Hematopoietic multipotent progenitor cell treated with erythropoietin and hydrocortisone succinate and interleukin-3 and kit ligand, for 17 days (in vitro differentiated cells): ENCODE measurements at regions not wholly inside any gene's neighbourhood (a gene's known extent, or its start where the extent isn't known, plus 50 kb on each side); places are given as distances from the start of the nearest gene placed in this dataset.

Source experiments
- DNase-seq: peaks from one replicate; pipeline ENCODE4 v3.0.0-alpha.2; 2015; ENCODE audit warnings: low spot score

DNA sequence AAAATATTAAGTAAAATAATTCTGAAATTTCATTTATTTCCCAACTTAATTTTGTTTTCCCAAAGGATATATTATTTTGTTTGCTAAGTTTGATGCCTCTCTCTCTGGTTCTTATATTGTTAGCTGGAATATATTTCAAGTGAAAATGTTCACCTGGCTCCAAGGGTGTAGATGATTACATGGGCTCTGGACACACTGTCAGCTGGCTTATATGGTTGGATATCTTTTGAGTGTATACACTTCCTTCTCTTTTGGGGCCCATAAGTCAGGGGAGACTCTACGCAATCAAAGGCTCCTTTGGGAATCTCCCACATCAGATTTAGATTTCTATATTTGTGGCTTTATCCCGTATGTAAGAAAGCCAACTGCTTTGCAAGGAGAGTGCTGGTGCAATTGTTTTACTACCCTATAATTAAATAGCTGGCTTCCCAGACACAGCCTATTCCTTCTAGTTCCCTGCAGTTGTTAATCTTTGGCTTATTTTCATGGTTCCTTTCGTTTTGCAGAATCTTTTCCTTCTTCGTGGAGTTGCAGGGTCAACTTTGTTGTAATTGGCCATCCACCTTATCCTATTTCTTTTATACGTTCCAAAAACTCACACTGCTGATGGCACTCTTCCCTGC is 225.7 kb downstream of the DPH6 start:
- no peak for DNase-seq

DNA sequence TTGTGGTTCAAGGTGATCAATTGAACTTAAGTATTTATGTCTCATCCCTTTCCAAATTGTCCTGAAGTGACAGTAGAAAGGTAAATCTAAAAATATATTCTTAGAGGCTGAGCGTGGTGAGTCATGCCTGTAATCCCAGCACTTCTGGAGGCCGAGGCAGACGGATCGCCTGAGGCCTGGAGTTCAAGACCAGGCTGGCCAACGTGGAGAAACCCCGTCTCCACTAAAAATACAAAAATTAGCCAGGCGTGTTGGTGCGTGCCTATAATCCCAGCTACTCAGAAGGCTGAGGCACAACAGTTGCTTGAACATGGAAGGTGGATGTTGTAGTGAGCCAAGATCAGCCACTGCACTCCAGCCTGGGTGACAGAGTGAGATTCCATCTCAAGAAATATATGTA is 226.6 kb downstream of the DPH6 start:
- no peak for DNase-seq

DNA sequence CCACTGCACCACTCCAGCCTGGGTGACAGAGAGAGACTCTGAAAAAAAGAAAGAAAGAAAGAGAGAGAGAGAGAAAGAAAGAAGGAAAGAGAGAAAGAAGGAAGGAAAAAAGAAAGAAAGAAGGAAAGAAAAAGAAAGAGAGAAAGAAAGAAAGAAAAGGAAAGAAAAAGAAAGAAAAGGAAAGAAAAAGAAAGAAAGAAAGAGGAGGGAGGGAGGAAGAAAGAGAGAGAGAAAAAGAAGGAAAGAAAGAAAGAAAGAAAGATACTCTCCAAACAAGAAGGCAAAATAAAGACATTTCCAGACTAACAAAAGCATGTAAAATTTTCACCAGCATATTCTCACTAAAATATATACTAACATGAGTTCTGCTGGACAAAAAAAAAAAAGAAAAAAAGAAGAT is 228.7 kb downstream of the DPH6 start:
- DNase-seq, result no peak

DNA sequence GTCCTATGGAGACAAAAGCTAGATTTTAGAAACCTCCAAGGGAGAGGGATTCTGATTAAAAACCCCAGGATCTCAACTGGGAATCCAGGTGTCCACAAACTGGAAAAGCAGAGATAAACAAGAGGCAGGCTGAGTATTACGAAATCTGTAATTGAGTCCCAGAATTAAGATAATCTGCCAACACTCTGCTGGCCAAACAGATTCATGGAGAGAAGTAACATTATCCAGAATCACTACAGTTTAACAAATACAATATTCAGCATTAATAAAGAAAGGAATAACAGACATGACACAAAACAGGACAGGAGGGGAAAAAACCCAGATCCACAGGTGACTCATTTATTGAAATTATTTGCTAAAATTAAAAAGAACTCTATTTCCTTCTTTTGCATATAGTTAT is 227.2 kb upstream of the NANOGP8 start:
- no peak for DNase-seq

DNA sequence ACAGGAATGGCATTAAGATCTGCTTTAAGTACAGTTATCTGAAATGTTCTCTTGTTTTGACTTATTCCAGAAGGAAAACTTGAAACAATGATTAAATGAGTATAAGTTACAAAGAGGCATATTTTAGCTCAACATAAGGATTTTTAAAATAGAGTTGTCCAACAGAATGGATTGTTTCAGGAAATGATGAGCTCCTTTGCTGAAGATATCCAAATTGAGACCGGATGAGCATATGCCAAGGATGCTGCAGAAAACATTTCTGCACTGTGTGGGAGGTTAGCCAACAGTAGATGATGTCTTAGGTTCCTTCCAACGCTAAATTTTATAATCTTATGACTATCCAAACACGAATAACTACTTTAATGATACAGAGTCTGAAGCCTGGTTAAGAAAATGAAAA is 226.5 kb upstream of the NANOGP8 start:
- no peak for DNase-seq

DNA sequence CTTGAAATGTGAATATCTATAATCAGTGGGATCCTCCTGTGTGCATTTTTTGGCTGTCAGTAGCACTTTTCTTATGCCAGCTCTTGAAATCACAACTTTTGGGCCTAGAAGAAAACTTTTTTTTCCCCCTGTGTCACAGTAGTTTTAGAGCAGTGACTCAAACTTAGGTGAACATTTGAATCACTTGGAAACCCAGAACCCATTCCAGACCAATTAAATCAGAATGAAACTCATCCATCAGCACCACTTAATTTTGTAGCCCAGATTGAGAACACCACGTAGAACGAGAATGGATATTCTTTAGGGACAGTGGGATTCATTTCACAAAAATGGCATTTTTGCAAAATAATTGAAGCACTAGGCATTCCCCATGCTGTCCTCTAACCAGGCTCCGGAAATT is 224.8 kb upstream of the NANOGP8 start:
- DNase-seq, result no peak

DNA sequence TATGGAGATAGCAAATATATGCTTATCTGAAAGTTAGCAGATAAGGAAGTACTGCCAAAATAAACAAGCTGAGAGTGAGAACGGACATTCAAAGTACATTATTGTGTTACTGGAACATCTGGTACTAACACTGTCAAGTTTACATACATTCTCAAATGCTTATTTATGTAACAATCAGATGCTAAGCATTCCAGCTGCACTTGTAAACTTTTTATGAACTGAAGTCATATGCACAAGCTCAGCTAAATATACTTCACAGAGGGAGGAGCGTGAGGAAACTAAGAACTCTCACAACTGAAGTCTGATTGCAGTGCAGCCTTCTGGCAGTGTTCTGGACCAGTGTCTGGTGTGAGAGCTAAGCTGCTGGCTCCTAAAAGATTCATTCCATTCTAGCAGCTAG is 223.7 kb upstream of the NANOGP8 start:
- DNase-seq, result no peak

- DNase-seq, result no peak
Measured at GRCh38 chr15:35307676-35308075, 222.6 kb upstream of the NANOGP8 start.

- no peak for DNase-seq
Measured at GRCh38 chr15:35307026-35307425, 221.9 kb upstream of the NANOGP8 start.

DNA sequence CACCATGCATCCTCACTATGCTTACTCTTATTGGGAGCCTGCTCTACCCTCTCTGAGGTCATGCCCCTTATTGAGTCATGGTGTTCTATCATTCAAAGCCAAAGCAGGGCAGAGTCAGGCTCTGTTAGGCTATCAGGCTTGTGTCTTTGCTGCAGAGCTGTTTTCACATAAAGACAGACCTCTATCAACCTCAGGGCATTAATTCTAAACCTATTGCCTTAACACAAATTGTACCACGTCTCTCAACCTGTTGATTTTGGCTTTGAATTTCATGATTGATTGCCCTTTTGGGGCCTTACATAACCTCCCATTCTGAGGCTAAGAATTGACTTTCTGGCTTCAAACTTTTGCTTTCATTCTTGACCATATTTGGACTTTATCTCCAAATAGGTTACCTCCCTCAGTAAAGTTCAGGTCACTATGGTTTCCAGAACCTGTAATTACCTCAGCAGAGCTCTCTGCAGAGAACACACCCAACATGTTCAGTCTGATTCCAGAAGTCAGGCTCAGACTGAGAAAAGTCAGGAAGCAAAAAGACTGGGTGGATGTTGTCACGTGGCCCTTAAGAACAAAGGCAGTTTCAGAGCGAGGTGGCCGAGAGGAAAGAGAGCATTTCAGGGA is 221.4 kb upstream of the NANOGP8 start:
- no peak for DNase-seq

- DNase-seq, result no peak
Measured at GRCh38 chr15:35305946-35306345, 220.9 kb upstream of the NANOGP8 start.

DNA sequence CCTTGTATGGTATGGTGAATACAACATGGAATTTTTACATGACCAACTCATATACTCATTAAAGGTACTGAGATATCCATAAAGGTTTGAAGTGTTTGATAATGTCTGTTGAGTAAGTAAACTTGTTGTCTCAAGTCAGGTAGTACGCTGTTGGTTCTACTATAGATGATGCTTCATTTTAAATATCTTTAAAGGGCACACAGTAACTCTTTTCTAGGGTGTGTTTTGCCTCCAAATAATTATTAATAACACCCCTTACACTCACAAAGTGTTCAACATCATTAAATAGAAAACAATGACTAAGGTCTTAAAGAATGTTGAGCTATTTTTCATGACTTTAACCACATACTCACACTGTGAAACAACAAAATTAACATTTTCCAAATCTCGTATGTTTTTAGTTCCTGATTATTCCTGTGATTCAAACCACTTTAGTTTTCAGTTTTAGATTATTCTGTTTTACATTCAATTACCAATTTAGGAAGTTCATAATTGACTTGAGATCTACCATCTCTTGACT is 220.0 kb upstream of the NANOGP8 start:
- no peak for DNase-seq

DNA sequence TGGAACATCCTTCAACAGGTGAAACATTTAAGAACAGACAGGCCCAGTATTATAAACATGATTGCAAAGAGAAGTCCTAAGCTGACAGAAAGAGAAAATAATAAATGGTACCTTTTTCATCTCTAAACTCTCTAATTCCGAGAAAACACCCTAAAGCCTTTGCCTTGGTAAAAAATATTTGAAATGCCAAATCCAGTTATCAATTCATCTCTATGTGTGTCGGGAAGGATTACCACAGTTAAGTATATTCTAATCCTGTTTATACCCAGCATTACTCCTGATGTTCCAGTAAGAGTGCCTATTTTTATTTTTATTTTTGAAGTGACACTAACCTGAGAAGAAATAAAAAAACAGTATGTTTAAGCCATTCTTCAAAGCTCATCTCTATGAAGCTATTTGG is 219.3 kb upstream of the NANOGP8 start:
- no peak for DNase-seq

DNA sequence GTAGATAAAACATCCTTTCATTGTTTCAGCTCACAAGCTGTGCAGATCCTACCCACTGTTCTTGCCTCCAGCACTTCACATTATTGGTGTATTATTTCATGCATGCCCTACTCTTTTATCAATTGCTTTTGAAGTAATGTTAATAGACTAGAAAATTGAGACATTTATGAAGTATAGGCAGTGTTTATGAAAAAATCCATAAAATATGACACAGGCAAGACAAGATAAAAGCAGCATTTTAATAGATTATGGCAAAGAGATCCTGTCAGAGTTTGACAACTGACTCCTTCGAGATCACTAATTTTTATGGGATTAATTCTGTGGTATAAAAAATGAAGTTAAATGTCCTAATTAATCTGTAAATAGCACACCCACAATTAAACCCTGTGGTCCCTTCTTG is 217.2 kb upstream of the NANOGP8 start:
- DNase-seq, result no peak

- no peak for DNase-seq
Measured at GRCh38 chr15:35301088-35301487, 216.0 kb upstream of the NANOGP8 start.

DNA sequence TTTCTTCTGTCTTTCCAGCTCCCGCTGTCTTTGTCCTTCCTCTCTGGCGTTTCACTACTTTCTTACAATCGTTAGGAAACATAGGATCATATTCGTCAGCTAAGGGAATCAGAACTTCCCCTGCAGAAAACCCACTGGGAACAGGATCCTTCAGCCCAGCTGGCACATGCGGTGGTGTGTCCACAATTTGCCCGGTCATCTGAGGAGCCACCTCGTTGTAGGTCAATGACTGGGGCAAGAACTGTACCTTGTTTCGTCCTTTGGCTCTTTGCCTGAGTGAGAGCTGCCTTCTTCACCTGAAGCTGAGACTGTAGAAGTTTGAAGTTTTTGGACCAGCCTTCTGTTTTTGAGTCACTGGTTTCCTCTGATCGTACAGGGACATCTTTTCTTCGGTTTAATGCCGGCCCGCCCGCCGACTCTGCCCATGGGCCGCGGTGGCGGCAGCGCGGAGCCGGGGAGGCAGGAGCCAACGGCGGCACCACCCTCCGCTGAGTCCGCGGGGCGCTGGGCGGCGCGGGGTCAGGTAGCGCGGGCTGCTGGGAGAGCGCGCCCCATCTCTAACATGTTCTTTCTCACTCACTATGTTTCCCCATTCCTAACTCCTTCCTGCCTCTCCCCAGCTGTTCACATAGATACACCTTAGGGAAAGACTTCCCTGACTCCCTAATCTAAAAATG is 214.1 kb upstream of the NANOGP8 start:
- no peak for DNase-seq

GRCh38 chr15:35298509-35298908 is 213.4 kb upstream of the NANOGP8 start:
- no peak for DNase-seq

DNA sequence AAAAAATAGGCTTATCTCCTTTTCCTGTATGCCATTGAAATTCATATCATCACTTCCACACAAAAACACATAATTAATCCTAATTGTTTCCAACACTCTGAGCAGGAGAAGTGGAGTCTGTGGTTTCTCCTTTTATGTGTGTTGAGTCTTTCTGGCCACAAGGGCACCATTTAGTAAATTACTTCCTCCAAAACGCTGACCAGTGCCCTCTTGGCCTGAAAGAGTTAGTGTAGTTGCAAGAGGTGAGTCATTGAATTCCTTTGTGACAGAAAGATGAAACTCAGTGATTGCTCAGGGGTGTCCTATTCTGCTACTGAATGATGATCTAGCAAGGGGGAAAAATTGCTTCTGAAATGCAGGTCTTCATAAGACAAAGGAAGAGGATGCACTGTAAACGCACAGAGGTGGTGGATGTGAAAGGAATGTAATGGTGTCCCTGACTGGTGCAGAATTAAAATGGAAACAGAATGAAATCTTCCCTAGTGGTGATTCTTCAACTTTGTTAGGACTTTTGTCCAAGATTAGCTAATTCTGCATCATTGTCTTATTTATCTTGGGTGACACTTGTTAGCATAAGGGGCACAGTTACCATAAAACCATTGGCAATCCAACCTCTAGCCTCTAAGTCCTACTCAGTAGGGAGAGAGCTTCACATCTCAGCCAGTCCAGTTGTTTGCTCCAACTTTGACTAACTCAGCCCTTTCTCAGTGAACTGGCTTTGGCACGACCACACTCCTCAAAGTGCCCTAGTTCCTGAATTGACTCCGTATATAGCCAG is 208.4 kb upstream of the NANOGP8 start:
- DNase-seq, result no peak

GRCh38 chr15:35290301-35290721 is 205.2 kb upstream of the NANOGP8 start:
- no peak for DNase-seq

DNA sequence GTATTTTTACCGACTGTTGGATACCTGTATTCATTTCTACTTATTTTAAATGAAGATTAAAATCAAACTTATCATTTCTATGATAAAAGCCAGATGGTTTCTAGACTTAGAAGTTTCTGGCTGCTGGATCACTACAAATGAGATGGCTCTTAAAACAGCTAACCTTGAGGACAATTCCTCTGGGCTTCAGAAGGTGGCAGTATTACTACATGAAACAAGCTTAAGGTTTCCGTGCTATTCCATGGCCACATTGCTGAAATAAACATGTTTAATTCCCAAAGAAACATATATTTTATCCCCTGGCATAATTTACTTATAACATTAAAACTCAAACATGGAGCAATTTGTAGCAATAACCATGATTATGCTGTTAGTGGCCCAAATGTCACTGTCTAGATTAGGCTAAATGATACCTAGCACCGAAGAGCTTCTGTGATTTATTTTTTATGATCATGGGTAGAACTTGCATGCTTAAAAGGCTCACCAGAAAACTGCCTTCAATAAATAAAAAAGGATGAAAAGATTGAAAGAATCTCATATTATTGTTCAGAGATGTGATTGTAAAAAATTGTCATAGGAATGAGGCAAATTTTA is 204.0 kb upstream of the NANOGP8 start:
- DNase-seq, result no peak

DNA sequence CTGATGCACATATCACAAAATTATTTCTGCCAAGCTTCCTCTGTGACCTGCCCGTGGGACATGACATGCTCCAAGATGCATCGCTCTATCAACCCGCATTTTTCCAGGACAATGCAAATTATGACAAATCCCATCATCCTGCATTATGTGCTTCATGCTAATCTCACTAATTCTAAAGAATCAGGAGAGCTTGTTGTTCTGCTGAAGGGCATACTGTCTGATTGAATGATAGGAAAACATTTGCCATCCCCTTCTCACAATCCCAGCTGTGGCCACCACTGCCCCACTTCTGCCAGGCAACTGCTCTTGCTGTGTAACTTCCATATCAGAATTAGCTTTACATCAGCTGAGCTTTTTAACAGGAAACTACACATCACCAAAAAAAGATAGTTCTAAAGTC is 203.5 kb upstream of the NANOGP8 start:
- no peak for DNase-seq

DNA sequence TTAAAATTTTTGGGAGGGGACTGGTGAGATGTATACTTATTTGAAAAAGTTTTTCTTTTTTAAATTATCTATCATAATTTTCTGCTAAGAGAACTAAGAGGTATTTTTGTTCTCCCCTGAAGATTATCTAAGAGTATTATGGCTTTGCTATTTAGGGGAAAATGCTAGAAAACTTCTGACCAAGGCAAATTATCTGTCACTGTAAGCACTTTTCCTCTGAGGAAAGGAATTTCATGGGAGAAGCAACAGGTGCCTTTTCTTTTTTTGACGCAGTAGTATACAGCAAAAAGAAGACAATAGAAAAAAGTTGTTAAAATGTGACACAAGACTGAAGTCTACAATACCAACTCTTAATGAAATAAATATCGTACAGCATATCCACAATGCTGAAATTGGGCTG is 201.6 kb upstream of the NANOGP8 start:
- no peak for DNase-seq
